Activated naive CD4-positive, alpha-beta T cell treated with anti-CD3 and anti-CD28 coated beads for 36 hours (primary cell): ENCODE measurements at regions not wholly inside any gene's neighbourhood (a gene's known extent, or its start where the extent isn't known, plus 50 kb on each side); places are given as distances from the start of the nearest gene placed in this dataset.

Source experiments
- CTCF ChIA-PET: fragments of 350-600 bp; sonication (Branson Sonifier 250); formaldehyde crosslinking; loops from one replicate; lab custom pipeline; 2021; ENCODE audit warnings: antibody characterized with exemption; lab: Charles Lee
- DNase-seq: peaks from one replicate; pipeline ENCODE4 v3.0.0-alpha.2; 2020
- H3K27ac Mint-ChIP-seq: one replicate; pipeline ENCODE4 v1.8.0; 2021; ENCODE audit warnings: mild to moderate bottlenecking, mixed read lengths
- H3K27me3 Mint-ChIP-seq: one replicate; pipeline ENCODE4 v1.8.0; 2021; ENCODE audit warnings: low read depth, mixed read lengths
- H3K36me3 Mint-ChIP-seq: one replicate; pipeline ENCODE4 v1.8.0; 2021; ENCODE audit warnings: low read depth, mixed read lengths
- H3K4me1 Mint-ChIP-seq: one replicate; pipeline ENCODE4 v1.8.0; 2021; ENCODE audit warnings: low read depth, mixed read lengths
- H3K4me3 Mint-ChIP-seq: one replicate; pipeline ENCODE4 v1.8.0; 2021; ENCODE audit warnings: mild to moderate bottlenecking, moderate library complexity, mixed read lengths
- H3K9me3 Mint-ChIP-seq: one replicate; pipeline ENCODE4 v1.8.0; 2021; ENCODE audit warnings: mixed read lengths
- intact Hi-C: fragments of 100-400 bp; cut with micrococcal nuclease; formaldehyde crosslinking; loops from one replicate; pipeline ENCODE4 v1.15.1; 2023

DNA sequence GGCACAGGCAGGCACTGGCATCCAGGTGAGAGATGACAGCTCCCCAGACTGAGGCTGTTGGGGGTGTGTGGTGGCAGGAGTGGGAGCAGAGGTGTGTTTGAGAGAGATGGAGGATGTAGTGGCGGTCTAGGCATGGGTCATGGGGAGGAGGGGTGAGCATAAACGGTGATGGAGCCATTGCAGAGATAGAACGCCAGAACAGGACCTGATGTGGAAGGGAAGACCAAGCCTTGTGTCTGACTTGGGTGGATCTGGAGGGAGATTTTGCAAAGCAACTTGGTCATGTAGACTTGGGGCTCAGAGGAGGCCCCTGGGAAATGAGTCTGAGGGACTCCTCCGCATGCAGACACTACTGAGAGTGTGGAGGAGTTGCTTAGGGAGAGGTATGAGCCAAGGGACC lies 50.0 kb upstream of the CLDN5 start:
- Mint-ChIP-seq H3K27ac (no peak overlapping the region), H3K27me3 (no peaks in the 10 kb centered on the region), H3K36me3 (no peaks in the 10 kb centered on the region), H3K4me3 (no peak overlapping the region), H3K4me1 (peaks cover 28% of the 10 kb centered on the region), H3K9me3 (no peaks in the 10 kb centered on the region)
- CTCF ChIA-PET, result interaction anchor here (0.6 kb wide), 1 partner anchor 464 kb away, joined by 7 read pairs; no protein-coding TSS in a partner anchor
- intact Hi-C loops, result no loop called here
- DNase-seq, result no peak

DNA sequence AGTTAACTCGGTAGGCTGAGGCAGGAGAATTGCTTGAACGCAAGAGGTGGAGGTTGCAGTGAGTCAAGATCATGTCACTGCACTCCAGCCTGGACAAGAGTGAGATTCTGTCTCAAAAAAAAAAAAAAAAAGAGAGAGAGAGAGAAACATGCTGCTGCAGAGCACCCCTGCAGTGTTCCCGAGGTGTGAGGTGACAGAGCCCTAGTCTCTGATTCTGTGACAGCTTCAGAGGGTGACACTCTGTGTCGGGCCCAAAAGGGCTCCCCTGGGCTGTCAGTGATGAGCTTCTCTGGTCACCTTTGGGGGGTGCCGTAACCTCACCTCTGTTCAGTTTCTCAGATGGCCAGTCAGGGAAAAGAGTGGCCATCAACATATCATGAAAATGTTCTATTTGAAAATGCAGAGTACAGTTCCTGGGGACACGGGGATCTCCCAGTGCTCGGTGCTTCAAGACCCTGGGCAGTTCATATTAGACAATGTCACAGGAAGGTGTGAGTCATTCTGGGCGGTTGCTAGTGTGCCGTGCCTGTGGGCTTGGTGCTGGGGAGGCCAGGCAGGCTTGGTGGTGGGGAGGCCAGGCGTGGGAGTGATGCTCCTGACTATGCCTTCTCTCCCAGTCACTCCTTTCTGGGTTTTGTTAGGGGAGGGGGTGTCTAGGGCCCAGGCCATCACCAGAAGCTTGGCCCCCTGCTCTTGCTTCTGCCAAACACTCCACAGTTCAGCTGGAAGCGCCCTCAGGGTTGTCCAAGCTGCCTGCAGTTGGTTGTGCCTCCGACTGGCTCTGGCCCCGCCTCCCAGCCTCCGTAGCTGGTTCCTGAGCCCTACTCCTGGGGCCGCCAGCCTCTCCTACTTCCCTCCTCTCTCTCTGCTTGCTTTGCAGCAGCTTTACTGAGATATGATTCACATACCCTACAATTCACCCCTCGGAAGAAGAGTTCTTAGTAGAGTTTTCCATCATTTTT lies 52.5 kb upstream of the CLDN5 start:
- Mint-ChIP-seq H3K36me3 (no peaks in the 10 kb centered on the region), H3K9me3 (no peaks in the 10 kb centered on the region), H3K4me3 (peak overlapping the region; percentile 17), H3K4me1 (peaks cover 42% of the 10 kb centered on the region), H3K27ac (peak overlapping the region; percentile 75), H3K27me3 (no peaks in the 10 kb centered on the region)
- CTCF ChIA-PET, result no interaction called here
- DNase-seq, result peak; percentile 84
- intact Hi-C loops, result loop anchor here (1.0 to 2.0 kb wide), 2 partner anchors 20 to 31 kb away; no protein-coding TSS in a partner anchor

DNA sequence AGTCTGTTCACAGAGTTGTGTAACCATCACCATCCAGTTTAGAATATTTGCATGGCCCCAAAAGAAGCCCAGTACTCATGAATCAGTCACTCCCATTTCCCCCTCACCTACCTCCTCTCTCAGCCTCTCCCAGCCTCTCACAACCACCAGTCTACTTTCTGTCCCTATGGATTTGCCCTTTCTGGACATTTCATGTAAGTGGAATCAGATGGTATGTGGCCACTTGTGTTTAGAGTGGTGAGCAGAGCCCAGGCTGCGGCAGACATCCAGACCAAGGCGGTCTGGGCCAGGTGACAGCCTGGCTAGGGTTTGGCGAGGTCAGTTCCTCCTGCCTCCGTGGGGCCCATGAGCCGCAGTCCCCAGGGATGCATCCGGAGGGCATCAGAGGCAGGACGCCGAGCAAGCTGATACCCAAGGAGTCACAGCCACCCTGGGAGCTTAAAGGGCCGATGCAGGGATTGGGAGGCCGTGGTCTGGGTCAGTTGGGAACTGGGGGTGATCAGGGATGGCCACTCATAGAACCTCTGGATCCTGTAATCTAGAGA lies 53.3 kb upstream of the CLDN5 start:
- no peak for DNase-seq
- H3K9me3 Mint-ChIP-seq, result no peaks in the 10 kb centered on the region
- no peak overlapping the region for H3K4me3 Mint-ChIP-seq
- intact Hi-C loops, result loop anchor here (1.0 to 2.0 kb wide), 2 partner anchors 19 to 30 kb away; no protein-coding TSS in a partner anchor
- H3K27ac Mint-ChIP-seq, result peak overlapping the region; percentile 75
- CTCF ChIA-PET, result no interaction called here
- H3K36me3 Mint-ChIP-seq, result no peaks in the 10 kb centered on the region
- peaks cover 42% of the 10 kb centered on the region for H3K4me1 Mint-ChIP-seq
- H3K27me3 Mint-ChIP-seq, result no peaks in the 10 kb centered on the region

DNA sequence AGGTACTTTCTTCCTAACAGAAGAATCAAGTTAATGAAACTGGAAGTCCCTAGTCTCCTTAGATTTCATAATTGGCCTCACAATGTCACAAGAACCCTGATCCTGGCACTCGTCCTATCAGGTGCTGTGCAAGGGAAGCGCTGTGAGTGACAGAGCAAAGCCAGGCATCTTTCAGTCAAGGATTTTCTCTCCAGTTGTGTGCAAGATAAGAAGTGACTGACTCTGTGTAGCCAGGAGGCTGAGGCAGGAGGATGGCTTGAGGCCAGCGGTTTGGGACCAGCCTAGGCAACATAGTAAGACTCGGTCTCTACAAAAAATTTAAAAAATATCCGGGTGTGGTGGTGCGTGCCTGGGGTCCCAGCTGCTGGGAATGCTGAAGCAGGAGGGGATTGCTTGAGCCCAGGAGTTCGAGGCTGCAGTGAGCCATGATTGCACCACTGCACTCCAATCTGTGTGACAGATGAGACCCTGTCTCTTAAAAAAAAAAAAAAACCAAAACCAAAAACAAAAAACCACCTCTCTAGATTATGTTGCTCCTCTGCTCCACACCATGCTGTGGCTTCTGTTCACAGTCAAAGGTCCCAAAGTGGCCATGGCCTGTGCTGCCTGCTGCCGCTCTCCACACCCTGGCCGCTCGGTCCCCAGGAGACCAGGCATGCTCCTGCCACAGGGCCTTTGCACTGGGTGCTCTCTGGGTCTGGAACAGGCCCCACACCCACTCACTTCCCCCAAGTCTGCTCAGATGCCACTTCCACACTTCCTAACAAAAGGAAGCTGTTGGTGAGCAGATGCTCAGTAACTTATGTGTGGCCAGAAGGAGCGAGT lies 54.2 kb upstream of the CLDN5 start:
- Mint-ChIP-seq H3K27me3 (no peaks in the 10 kb centered on the region), H3K9me3 (no peaks in the 10 kb centered on the region), H3K4me3 (no peak overlapping the region), H3K36me3 (no peaks in the 10 kb centered on the region), H3K4me1 (peaks cover 42% of the 10 kb centered on the region), H3K27ac (peak overlapping the region; percentile 74)
- no peak for DNase-seq
- CTCF ChIA-PET, result no interaction called here
- intact Hi-C loops, result no loop called here

DNA sequence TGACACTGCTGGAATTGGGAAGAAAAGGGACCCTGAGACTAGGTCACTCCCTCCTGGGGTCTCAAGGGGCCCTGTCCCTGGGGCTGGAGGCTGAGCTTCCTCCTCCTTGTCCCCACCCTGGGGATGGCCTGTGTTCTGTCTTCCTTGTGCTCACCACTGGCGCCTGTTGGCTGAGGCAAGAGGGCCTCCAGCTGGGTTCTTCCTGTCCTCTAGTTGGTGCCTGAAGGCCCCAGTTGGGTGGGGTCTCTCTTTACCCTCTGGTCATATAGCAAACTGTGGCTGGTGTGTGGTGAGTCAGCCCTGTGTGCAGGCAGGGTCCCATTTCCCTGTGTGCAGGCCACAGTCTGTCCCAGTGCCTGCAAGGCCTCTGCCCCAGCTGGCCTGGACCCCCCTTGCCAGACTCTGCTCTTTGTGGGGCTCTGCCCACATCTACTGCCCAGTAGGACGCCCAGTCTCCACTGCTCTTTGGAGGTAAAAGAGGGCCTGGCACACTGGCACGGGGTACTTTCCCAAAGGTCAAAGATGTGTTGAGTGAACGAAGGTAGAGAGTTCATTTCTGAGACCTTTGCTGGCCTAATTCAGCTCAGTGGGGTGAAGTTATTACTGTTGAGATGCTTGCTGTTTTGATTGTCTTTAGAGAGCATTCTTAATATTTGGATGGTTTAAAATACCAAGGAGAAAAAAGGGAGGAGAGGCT lies 55.1 kb upstream of the CLDN5 start:
- DNase-seq, result peak; percentile 31
- CTCF ChIA-PET, result interaction anchor here (0.6 kb wide), 1 partner anchor 24 kb away, joined by 3 read pairs; no protein-coding TSS in a partner anchor
- Mint-ChIP-seq H3K27ac (peak overlapping the region; percentile 74), H3K9me3 (no peaks in the 10 kb centered on the region), H3K4me3 (peak overlapping the region; percentile 28), H3K4me1 (peaks cover 42% of the 10 kb centered on the region), H3K36me3 (no peaks in the 10 kb centered on the region), H3K27me3 (no peaks in the 10 kb centered on the region)
- intact Hi-C loops, result no loop called here

DNA sequence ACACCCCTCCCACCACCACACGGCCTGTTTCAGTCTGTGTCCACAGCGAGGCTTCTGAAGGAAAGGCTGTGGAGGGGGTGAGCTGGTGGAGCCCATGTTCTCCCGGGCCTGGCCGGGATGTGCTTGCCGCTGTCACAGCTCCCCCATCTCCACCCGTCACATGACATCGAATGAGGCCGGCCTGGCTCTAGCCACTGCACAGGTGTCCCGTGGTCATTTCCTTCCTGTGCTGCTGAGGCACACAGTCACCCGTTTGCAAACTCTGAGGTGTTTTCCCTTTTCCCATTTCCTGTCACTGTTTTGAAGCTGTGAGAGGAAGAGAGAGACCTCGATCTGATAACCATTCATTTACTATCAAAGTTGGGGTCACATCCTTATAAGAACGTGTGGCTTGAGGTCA lies 55.7 kb upstream of the CLDN5 start:
- intact Hi-C loops, result loop anchor here (1.0 kb wide), 1 partner anchor 17 kb away; no protein-coding TSS in a partner anchor
- CTCF ChIA-PET, result interaction anchor here (0.6 kb wide), 1 partner anchor 24 kb away, joined by 3 read pairs; no protein-coding TSS in a partner anchor
- Mint-ChIP-seq H3K4me1 (peaks cover 42% of the 10 kb centered on the region), H3K27me3 (no peaks in the 10 kb centered on the region), H3K27ac (peak overlapping the region; percentile 74), H3K4me3 (no peak overlapping the region), H3K9me3 (no peaks in the 10 kb centered on the region), H3K36me3 (no peaks in the 10 kb centered on the region)
- DNase-seq, result peak; percentile 81

DNA sequence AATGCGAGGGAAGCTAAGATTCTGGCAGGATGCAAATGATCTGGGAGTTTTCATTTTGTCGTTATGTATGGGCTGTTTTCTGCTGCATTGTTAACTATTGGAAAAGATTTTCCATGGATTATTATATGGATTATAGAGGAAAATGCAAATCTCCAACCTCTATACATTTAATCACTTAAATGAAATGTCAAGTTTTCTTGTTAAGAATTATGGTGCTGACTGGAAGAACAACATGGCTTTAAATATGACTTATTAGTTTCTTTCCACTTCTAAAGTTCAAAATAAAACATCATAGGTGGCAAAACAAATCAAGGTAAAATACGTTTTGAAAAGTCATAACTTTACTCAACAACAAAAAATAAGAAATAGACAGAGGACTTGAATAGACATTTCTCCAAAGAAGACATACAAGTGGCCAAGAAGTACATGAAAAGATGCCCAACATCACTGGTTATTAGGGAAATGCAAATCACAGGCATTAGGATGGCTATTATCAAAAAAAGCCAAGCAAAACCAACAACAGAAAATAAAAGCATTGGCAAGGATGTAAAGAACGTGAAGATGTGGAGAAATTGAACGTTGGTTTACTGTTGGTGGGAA lies 56.2 kb upstream of the CLDN5 start:
- Mint-ChIP-seq H3K9me3 (no peaks in the 10 kb centered on the region), H3K27me3 (no peaks in the 10 kb centered on the region), H3K4me1 (peaks cover 42% of the 10 kb centered on the region), H3K36me3 (no peaks in the 10 kb centered on the region), H3K27ac (peak overlapping the region; percentile 74), H3K4me3 (no peak overlapping the region)
- DNase-seq, result no peak
- intact Hi-C loops, result loop anchor here (1.0 kb wide), 1 partner anchor 17 kb away; no protein-coding TSS in a partner anchor
- CTCF ChIA-PET, result no interaction called here

DNA sequence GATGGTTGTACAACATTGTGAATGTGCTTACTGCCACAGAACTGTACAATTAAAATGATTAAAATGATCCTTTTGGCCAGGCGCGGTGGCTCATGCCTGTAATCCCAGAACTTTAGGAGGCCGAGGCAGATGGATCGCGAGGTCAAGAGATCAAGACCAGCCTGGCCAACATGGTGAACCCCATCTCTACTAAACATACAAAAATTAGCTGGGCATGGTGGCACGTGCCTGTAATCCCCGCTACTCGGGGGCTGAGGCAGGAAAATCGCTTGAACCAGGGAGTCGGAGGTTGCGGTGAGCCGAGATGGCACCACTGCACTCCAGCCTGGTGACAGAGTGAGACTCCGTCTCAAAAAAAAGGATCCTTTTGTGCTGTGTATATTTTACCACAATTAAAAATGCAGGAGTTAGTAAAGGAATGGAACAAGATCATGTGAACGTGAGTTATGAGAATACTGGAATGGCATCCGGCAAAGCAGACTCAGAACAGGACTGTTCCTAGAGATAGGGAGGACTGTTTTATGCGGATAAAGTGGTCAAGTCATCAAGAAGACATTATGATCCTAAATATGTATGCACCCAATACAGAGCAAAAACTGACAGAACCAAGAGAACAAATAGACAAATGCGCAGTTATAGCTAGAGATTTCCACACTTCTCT lies 58.0 kb upstream of the CLDN5 start:
- Mint-ChIP-seq H3K27ac (no peak overlapping the region), H3K36me3 (no peaks in the 10 kb centered on the region), H3K4me1 (peaks cover 35% of the 10 kb centered on the region), H3K27me3 (no peaks in the 10 kb centered on the region), H3K9me3 (no peaks in the 10 kb centered on the region), H3K4me3 (no peak overlapping the region)
- DNase-seq, result no peak
- intact Hi-C loops, result no loop called here
- CTCF ChIA-PET, result interaction anchor here (0.6 kb wide), 1 partner anchor 58 kb away, joined by 3 read pairs; the partner anchor contains the start of gene CLDN5

DNA sequence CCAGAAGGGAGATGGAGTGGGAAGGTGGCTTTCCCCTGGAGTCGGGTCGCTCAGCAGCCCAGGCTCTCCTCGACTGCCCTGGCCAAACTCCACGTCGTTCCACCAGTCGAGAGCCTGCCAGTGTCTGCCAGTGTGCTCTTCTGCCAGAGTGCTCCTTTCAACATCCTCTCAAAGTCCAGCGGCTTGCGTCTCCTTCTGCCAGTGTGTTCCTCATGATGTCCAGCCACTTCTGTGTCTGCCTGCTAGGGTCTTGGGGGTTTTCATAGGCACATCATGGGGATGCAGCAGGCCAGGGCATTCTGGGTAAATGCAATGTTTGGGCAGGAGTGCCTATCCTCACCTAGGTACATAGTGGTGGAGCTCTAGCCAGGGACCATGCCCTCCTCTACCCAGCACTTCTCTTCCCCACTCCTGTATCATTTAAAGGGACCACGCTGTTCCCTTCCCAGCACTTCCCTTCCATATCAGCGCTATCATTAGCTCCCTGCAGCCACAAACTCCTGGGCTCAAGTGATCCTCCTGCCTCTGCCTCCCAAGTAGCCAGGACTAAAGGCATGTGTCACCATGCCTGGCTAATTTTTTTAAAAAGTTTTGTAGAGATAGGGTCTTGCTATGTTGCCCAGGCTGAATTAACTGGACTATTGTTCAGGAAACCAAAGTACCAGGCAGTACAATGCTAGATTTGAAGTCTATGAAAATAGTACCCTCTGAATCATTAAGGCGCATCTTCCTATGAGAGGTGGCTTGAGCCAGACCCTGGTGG lies 62.9 kb upstream of the CLDN5 start:
- Mint-ChIP-seq H3K36me3 (no peaks in the 10 kb centered on the region), H3K27ac (no peak overlapping the region), H3K9me3 (no peaks in the 10 kb centered on the region), H3K4me3 (no peak overlapping the region), H3K27me3 (no peaks in the 10 kb centered on the region), H3K4me1 (no peaks in the 10 kb centered on the region)
- intact Hi-C loops, result no loop called here
- CTCF ChIA-PET, result no interaction called here
- DNase-seq, result no peak

DNA sequence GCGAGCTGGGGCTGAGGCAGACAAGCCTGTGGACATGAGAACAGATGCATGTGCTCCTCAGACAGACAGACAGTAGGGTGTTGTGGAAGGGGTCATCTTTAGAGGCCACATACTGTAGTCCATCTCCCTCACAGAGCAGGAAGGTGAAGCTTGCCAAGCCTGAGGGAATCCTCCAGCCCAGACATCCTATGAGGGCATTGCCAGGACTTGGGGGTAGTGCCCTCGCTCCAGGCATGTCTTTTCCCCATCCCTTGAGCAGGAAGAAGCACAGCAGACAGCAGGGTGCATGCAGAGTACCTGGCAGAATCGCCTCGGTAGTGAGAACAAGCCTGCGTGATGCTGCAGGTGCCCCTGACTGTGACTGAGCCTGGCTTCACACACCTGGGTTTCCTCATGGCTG lies 66.5 kb upstream of the CLDN5 start:
- H3K36me3 Mint-ChIP-seq, result no peaks in the 10 kb centered on the region
- H3K27ac Mint-ChIP-seq, result no peak overlapping the region
- CTCF ChIA-PET, result interaction anchor here (1.3 kb wide), 1 partner anchor 22 kb away, joined by 5 read pairs; no protein-coding TSS in a partner anchor
- no peak for DNase-seq
- no peaks in the 10 kb centered on the region for H3K27me3 Mint-ChIP-seq
- intact Hi-C loops, result no loop called here
- no peak overlapping the region for H3K4me3 Mint-ChIP-seq
- peaks cover 13% of the 10 kb centered on the region for H3K4me1 Mint-ChIP-seq
- H3K9me3 Mint-ChIP-seq, result no peaks in the 10 kb centered on the region
